ENCODE measurements at regions not wholly inside any gene's neighbourhood (a gene's known extent, or its start where the extent isn't known, plus 50 kb on each side); places are given as distances from the start of the nearest gene placed in this dataset.

GRCh38 chr1:94608142-94608851 lies 66.7 kb upstream of the F3 start:
- TF ChIP-seq OSR1 (CRISPR knock-in tag; IDR thresholded peaks at IDR 0.05): no peak
- no peak for TF ChIP-seq PATZ1 (CRISPR knock-in tag; IDR thresholded peaks at IDR 0.05; ENCODE audit: borderline replicate concordance)
- TF ChIP-seq, protein P1, sequence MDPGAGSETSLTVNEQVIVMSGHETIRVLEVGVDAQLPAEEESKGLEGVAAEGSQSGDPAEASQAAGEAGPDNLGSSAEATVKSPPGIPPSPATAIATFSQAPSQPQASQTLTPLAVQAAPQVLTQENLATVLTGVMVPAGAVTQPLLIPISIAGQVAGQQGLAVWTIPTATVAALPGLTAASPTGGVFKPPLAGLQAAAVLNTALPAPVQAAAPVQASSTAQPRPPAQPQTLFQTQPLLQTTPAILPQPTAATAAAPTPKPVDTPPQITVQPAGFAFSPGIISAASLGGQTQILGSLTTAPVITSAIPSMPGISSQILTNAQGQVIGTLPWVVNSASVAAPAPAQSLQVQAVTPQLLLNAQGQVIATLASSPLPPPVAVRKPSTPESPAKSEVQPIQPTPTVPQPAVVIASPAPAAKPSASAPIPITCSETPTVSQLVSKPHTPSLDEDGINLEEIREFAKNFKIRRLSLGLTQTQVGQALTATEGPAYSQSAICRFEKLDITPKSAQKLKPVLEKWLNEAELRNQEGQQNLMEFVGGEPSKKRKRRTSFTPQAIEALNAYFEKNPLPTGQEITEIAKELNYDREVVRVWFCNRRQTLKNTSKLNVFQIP (CRISPR knock-in tag; IDR thresholded peaks at IDR 0.05; ENCODE audit: borderline replicate concordance, low read depth): no peak
- no peak for TF ChIP-seq RARB (CRISPR knock-in tag; IDR thresholded peaks at IDR 0.05)
- no peak for TF ChIP-seq CSDC2 (CRISPR knock-in tag; IDR thresholded peaks at IDR 0.05)
- no peak for TF ChIP-seq ZFP3 (CRISPR knock-in tag; IDR thresholded peaks at IDR 0.05)
- no peak for TF ChIP-seq BACH2 (CRISPR knock-in tag; IDR thresholded peaks at IDR 0.05; ENCODE audit: borderline replicate concordance)
- TF ChIP-seq, protein P2, sequence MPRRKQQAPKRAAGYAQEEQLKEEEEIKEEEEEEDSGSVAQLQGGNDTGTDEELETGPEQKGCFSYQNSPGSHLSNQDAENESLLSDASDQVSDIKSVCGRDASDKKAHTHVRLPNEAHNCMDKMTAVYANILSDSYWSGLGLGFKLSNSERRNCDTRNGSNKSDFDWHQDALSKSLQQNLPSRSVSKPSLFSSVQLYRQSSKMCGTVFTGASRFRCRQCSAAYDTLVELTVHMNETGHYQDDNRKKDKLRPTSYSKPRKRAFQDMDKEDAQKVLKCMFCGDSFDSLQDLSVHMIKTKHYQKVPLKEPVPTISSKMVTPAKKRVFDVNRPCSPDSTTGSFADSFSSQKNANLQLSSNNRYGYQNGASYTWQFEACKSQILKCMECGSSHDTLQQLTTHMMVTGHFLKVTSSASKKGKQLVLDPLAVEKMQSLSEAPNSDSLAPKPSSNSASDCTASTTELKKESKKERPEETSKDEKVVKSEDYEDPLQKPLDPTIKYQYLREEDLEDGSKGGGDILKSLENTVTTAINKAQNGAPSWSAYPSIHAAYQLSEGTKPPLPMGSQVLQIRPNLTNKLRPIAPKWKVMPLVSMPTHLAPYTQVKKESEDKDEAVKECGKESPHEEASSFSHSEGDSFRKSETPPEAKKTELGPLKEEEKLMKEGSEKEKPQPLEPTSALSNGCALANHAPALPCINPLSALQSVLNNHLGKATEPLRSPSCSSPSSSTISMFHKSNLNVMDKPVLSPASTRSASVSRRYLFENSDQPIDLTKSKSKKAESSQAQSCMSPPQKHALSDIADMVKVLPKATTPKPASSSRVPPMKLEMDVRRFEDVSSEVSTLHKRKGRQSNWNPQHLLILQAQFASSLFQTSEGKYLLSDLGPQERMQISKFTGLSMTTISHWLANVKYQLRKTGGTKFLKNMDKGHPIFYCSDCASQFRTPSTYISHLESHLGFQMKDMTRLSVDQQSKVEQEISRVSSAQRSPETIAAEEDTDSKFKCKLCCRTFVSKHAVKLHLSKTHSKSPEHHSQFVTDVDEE (CRISPR knock-in tag; IDR thresholded peaks at IDR 0.05): no peak
- TF ChIP-seq ISL1 (CRISPR knock-in tag; IDR thresholded peaks at IDR 0.05): no peak
- TF ChIP-seq ZFP30 (CRISPR knock-in tag; IDR thresholded peaks at IDR 0.05): no peak
